Endothelial cell of umbilical vein (primary cell): ENCODE measurements at regions not wholly inside any gene's neighbourhood (a gene's known extent, or its start where the extent isn't known, plus 50 kb on each side); places are given as distances from the start of the nearest gene placed in this dataset.

Experiments
- BruUV-seq: library from RNA; stranded (reverse); fragments of 400-500 nt; replicated peaks from 2 replicates; lab custom pipeline; 2021; lab: Mats Ljungman, UMichigan
- CTCF ChIA-PET: fragments of 300-600, 350-600 bp; sonication (Branson Sonifier 250); formaldehyde crosslinking; loops from one replicate; lab custom pipeline; 2021; ENCODE audit warnings: antibody characterized with exemption, inconsistent platforms; lab: Charles Lee
- POLR2A ChIA-PET: fragments of 300-600, 350-600 bp; sonication (Branson Sonifier 250); formaldehyde crosslinking; loops from one replicate; lab custom pipeline; 2021; ENCODE audit warnings: antibody characterized with exemption, inconsistent platforms; lab: Charles Lee
- DNase-seq: peaks from one replicate; pipeline ENCODE4 v3.0.0-alpha.2; 2011; ENCODE audit warnings: low read depth, low spot score
- FAIRE-seq: peaks from 2 replicates; lab custom pipeline; 2011; peaks lifted over from hg19 to GRCh38; lab: Jason Lieb, UNC
- H2AFZ ChIP-seq: 2 replicates; pipeline ENCODE4 v1.6.0; 2012; ENCODE audit warnings: low read depth, low read length, control low read depth, inconsistent platforms
- H3K27ac ChIP-seq: 2 replicates; pipeline ENCODE4 v1.5.1; 2011; ENCODE audit warnings: low read depth, mild to moderate bottlenecking, control low read depth, low read length, moderate library complexity; ENCODE audit not compliant: insufficient read depth
- H3K27me3 ChIP-seq, 2 experiments: 2 replicates each; pipeline versions ENCODE4 v1.6.0 to v1.6.1; 2011; ENCODE audit warnings: low read length in 2 of 2, mixed read lengths in 1 of 2; ENCODE audit not compliant: control insufficient read depth in 2 of 2, insufficient read depth in 2 of 2
- H3K36me3 ChIP-seq, 2 experiments: 2 replicates in 1 of 2; 3 replicates in 1 of 2; pipeline ENCODE4 v1.5.1; 2011; ENCODE audit warnings: low read length in 2 of 2, mild to moderate bottlenecking in 1 of 2, moderate library complexity in 1 of 2; ENCODE audit not compliant: control insufficient read depth in 2 of 2, insufficient read depth in 2 of 2; ENCODE audit errors: extremely low read depth in 1 of 2
- H3K4me1 ChIP-seq: 3 replicates; pipeline ENCODE4 v1.5.1; 2011; ENCODE audit warnings: mild to moderate bottlenecking, low read length; ENCODE audit not compliant: control insufficient read depth, insufficient read depth; ENCODE audit errors: extremely low read depth
- H3K4me2 ChIP-seq: 2 replicates; pipeline ENCODE4 v1.6.1; 2011; ENCODE audit warnings: low read length, control low read depth, mixed read lengths; ENCODE audit not compliant: insufficient read depth
- H3K4me3 ChIP-seq, 3 experiments: fragments of 200-600 bp in 1 of 3; sonication (generic), shearing (Covaris generic) in 1 of 3; replicated peaks in 1 of 3; 2 replicates each; pipeline ENCODE4 v1.5.1; 2011 to 2016; ENCODE audit warnings: control low read depth in 3 of 3, low read length in 3 of 3, mild to moderate bottlenecking in 2 of 3, inconsistent platforms in 1 of 3, low read depth in 1 of 3, moderate library complexity in 1 of 3; ENCODE audit not compliant: insufficient read depth in 1 of 3
- H3K79me2 ChIP-seq: 2 replicates; pipeline ENCODE4 v1.6.0; 2012; ENCODE audit warnings: low read length, inconsistent platforms; ENCODE audit not compliant: control insufficient read depth, insufficient read depth
- H3K9ac ChIP-seq: replicated peaks from 2 replicates; pipeline ENCODE3; 2011; ENCODE audit warnings: low read length, control low read depth; ENCODE audit not compliant: insufficient read depth; ENCODE audit errors: extremely low read depth
- H3K9me1 ChIP-seq: replicated peaks from 3 replicates; pipeline ENCODE4 v1.6.0; 2011; ENCODE audit warnings: mild to moderate bottlenecking, low read length; ENCODE audit not compliant: control insufficient read depth, insufficient read depth; ENCODE audit errors: extremely low read depth
- H3K9me3 ChIP-seq: replicated peaks from 2 replicates; pipeline ENCODE4 v1.5.1; 2012; ENCODE audit warnings: low read length, inconsistent platforms; ENCODE audit not compliant: control insufficient read depth, insufficient read depth
- H4K20me1 ChIP-seq: replicated peaks from 2 replicates; pipeline ENCODE3; 2011; ENCODE audit warnings: mild to moderate bottlenecking, low read length; ENCODE audit not compliant: control insufficient read depth, insufficient read depth; ENCODE audit errors: extremely low read depth
- FOS ChIP-seq: IDR thresholded peaks from 2 replicates; pipeline ENCODE4 v1.6.1; 2011; ENCODE audit warnings: mild to moderate bottlenecking, low read length, moderate library complexity, borderline replicate concordance; ENCODE audit not compliant: insufficient read depth
- GATA2 ChIP-seq: IDR thresholded peaks from 2 replicates; pipeline ENCODE4 v1.7.0; 2011; ENCODE audit warnings: low read depth, mild to moderate bottlenecking, moderate library complexity, mixed read lengths, low read length; ENCODE audit not compliant: insufficient read length, insufficient read depth
- JUN ChIP-seq: IDR thresholded peaks from 2 replicates; pipeline ENCODE4 v1.6.1; 2011; ENCODE audit warnings: borderline replicate concordance, low read depth; ENCODE audit not compliant: insufficient read length, insufficient read depth
- POLR2A ChIP-seq: IDR thresholded peaks from 2 replicates; pipeline ENCODE4 v1.6.1; 2012; ENCODE audit warnings: low read depth, mild to moderate bottlenecking, control low read depth, low read length
- dilution Hi-C: fragments of 300-500 bp; cut with MboI; formaldehyde crosslinking; loops from one replicate; pipeline ENCODE4 v1.15.0; 2019; ENCODE audit warnings: low sequenced_read_pairs; ENCODE audit not compliant: extremely low pct_ligation_motif_present
- intact Hi-C: fragments of 100-400 bp; cut with micrococcal nuclease; formaldehyde crosslinking; loops from one replicate; pipeline ENCODE4 v1.10.0; 2022

DNA sequence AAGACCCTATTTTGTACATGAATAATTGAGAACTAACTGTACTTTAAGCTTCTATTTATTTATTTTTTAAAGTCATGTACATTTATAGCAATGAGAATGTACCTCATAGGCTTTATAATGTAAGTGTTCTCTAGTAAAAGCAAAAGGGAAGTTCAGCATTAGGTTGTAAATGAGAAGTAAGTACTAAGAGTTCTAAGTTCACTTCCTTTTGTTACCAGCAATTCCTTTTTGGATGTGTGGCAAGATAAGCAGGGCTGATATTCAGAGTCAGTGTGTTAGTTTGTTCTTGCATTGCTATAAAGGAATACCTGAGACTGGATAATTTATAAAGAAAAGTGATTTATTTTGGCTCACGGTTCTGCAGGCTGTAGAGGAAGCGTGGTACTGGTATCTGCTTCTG is 54.0 kb upstream of the CCN2 start:
- ChIA-PET CTCF (no interaction called here), POLR2A (no interaction called here)
- no peak for FAIRE-seq
- intact Hi-C loops: no loop called here
- Histone ChIP-seq H3K4me2 (no peak overlapping the region), H3K9me1 (no peaks in the 10 kb centered on the region), H3K36me3 (no peaks in the 10 kb centered on the region), H3K4me3 (no peak overlapping the region), H3K9ac (no peak overlapping the region), H3K27ac (no peak overlapping the region), H3K79me2 (no peaks in the 10 kb centered on the region), H3K27me3 (no peaks in the 10 kb centered on the region), H3K9me3 (peaks cover 3% of the 10 kb centered on the region), H3K4me1 (peaks cover 5% of the 10 kb centered on the region), H4K20me1 (no peaks in the 10 kb centered on the region), H2AFZ (peak overlapping the region; percentile 49)
- BruUV-seq: no TSS peak
- TF ChIP-seq GATA2 (peak; percentile 39), POLR2A (no peak)
- dilution Hi-C loops: no loop called here
- peak; percentile 72 for DNase-seq

DNA sequence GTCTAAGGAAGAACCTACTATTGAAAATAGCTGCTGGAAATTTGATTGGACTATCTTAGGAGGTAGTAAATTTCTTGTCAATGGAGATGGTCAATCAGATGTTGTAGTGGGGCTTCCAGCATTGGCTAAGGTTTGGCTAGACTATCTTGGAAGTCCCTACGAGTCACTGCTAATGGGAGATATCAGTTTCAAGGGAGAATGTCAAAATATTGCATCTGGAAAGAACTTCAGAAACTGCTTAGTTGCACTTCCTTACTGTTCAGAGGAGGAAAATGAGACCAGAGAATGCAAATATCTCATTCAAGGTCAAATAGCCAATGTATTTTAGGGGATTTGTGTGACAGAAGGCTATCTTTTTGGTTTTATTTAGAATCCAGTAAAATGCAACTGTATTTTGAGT is 53.5 kb upstream of the CCN2 start:
- DNase-seq: peak; percentile 16
- no peak for FAIRE-seq

More for the DNA sequence above, 53.5 kb upstream of the CCN2 start:
- H3K4me1 ChIP-seq: peaks cover 5% of the 10 kb centered on the region
- H3K36me3 ChIP-seq: no peaks in the 10 kb centered on the region
- no TSS peak for BruUV-seq
- TF ChIP-seq FOS (no peak), POLR2A (no peak), JUN (no peak)
- H3K9me3 ChIP-seq: peaks cover 3% of the 10 kb centered on the region
- CTCF ChIA-PET: no interaction called here
- POLR2A ChIA-PET: no interaction called here
- H2AFZ ChIP-seq: no peak overlapping the region
- no peak overlapping the region for H3K9ac ChIP-seq
- intact Hi-C loops: no loop called here
- no peaks in the 10 kb centered on the region for H3K27me3 ChIP-seq
- H4K20me1 ChIP-seq: no peaks in the 10 kb centered on the region
- H3K9me1 ChIP-seq: no peaks in the 10 kb centered on the region
- H3K4me2 ChIP-seq: no peak overlapping the region
- H3K4me3 ChIP-seq: no peak overlapping the region
- no peak overlapping the region for H3K27ac ChIP-seq
- no peaks in the 10 kb centered on the region for H3K79me2 ChIP-seq
- dilution Hi-C loops: no loop called here
